ENCODE measurements at regions not wholly inside any gene's neighbourhood (a gene's known extent, or its start where the extent isn't known, plus 50 kb on each side); places are given as distances from the start of the nearest gene placed in this dataset.

- no peak for TF ChIP-seq EZH2 (IDR thresholded peaks at IDR 0.05; ENCODE audit: low read length, missing control alignments)
- no peak for TF ChIP-seq CTCF (conservative IDR thresholded peaks at IDR 0.05 in 1 of 2, IDR thresholded peaks at IDR 0.05 in 1 of 2; ENCODE audit: low read depth in 1 of 2, low read length in 2 of 2)
Observed at GRCh38 chrX:98514032-98514431, 1630.3 kb downstream of the RPA4 start.
